DOHH2 (cell line): ENCODE measurements at regions not wholly inside any gene's neighbourhood (a gene's known extent, or its start where the extent isn't known, plus 50 kb on each side); places are given as distances from the start of the nearest gene placed in this dataset.

Source experiments
- H3F3A ChIP-seq: fragments of 200-600 bp; sonication (generic), shearing (Covaris generic); 2 replicates; pipeline ENCODE4 v1.6.0; 2016; ENCODE audit warnings: antibody characterized with exemption, mild to moderate bottlenecking; ENCODE audit not compliant: control insufficient read depth, insufficient read depth
- H3K27ac ChIP-seq: fragments of 200-600 bp; sonication (generic); 2 replicates; pipeline ENCODE4 v1.5.1; 2014; ENCODE audit warnings: low read depth, mild to moderate bottlenecking, low read length, moderate library complexity
- H3K27me3 ChIP-seq: fragments of 200-600 bp; sonication (generic); 2 replicates; pipeline ENCODE4 v1.6.1; 2014; ENCODE audit warnings: mild to moderate bottlenecking, low read length, mixed read lengths; ENCODE audit not compliant: control insufficient read depth
- H3K36me3 ChIP-seq: fragments of 200-600 bp; sonication (generic); 2 replicates; pipeline ENCODE4 v1.6.1; 2014; ENCODE audit warnings: mild to moderate bottlenecking, low read length, moderate library complexity, mixed read lengths; ENCODE audit not compliant: control insufficient read depth
- H3K4me1 ChIP-seq: fragments of 200-600 bp; sonication (generic); 2 replicates; pipeline ENCODE4 v1.6.1; 2014; ENCODE audit warnings: mild to moderate bottlenecking, low read length, mixed read lengths; ENCODE audit not compliant: control insufficient read depth
- H3K4me2 ChIP-seq: fragments of 200-600 bp; sonication (generic); 2 replicates; pipeline ENCODE4 v1.6.0; 2014; ENCODE audit warnings: mild to moderate bottlenecking, low read length, moderate library complexity
- H3K4me3 ChIP-seq: fragments of 200-600 bp; sonication (generic); 2 replicates; pipeline ENCODE4 v1.5.1; 2014; ENCODE audit warnings: mild to moderate bottlenecking, low read length, mixed read lengths
- H3K79me2 ChIP-seq: fragments of 200-600 bp; sonication (generic); 2 replicates; pipeline ENCODE4 v1.6.1; 2014; ENCODE audit warnings: mild to moderate bottlenecking, low read length, mixed read lengths; ENCODE audit not compliant: control insufficient read depth
- H3K9me2 ChIP-seq: fragments of 200-600 bp; sonication (generic); replicated peaks from 2 replicates; pipeline ENCODE4 v1.6.1; 2014; ENCODE audit warnings: mild to moderate bottlenecking, low read length, mixed read lengths; ENCODE audit not compliant: control insufficient read depth
- H3K9me3 ChIP-seq: fragments of 200-600 bp; sonication (generic); 2 replicates; pipeline ENCODE4 v1.6.1; 2014; ENCODE audit warnings: antibody characterized with exemption, low read length, mixed read lengths; ENCODE audit not compliant: control insufficient read depth, insufficient read depth
- H4K20me1 ChIP-seq: fragments of 200-600 bp; sonication (generic); 2 replicates; pipeline ENCODE4 v1.6.0; 2014; ENCODE audit warnings: low read depth, mild to moderate bottlenecking, antibody characterized with exemption, low read length, moderate library complexity; ENCODE audit not compliant: control insufficient read depth, insufficient read depth
- EZH2phosphoT487 ChIP-seq: fragments of 200-600 bp; sonication (generic); IDR thresholded peaks from 2 replicates; pipeline ENCODE4 v1.6.1; 2017; ENCODE audit warnings: borderline replicate concordance, mild to moderate bottlenecking, antibody characterized with exemption, low read length, moderate library complexity, mixed read lengths
- TF ChIP-seq, protein P1 (sequence below): fragments of 200-600 bp; sonication (generic); IDR thresholded peaks from one replicate; pipeline ENCODE4 v1.5.1; 2014; ENCODE audit warnings: antibody characterized with exemption, mild to moderate bottlenecking, low read depth, low read length; ENCODE audit not compliant: poor library complexity, severe bottlenecking

- no peak overlapping the region for H3K4me3 ChIP-seq
- no peaks in the 10 kb centered on the region for H4K20me1 ChIP-seq
- no peaks in the 10 kb centered on the region for H3K79me2 ChIP-seq
- H3K4me1 ChIP-seq, result no peaks in the 10 kb centered on the region
- H3K9me3 ChIP-seq, result no peaks in the 10 kb centered on the region
- no peaks in the 10 kb centered on the region for H3F3A ChIP-seq
- no peaks in the 10 kb centered on the region for H3K36me3 ChIP-seq
- TF ChIP-seq, protein P1, sequence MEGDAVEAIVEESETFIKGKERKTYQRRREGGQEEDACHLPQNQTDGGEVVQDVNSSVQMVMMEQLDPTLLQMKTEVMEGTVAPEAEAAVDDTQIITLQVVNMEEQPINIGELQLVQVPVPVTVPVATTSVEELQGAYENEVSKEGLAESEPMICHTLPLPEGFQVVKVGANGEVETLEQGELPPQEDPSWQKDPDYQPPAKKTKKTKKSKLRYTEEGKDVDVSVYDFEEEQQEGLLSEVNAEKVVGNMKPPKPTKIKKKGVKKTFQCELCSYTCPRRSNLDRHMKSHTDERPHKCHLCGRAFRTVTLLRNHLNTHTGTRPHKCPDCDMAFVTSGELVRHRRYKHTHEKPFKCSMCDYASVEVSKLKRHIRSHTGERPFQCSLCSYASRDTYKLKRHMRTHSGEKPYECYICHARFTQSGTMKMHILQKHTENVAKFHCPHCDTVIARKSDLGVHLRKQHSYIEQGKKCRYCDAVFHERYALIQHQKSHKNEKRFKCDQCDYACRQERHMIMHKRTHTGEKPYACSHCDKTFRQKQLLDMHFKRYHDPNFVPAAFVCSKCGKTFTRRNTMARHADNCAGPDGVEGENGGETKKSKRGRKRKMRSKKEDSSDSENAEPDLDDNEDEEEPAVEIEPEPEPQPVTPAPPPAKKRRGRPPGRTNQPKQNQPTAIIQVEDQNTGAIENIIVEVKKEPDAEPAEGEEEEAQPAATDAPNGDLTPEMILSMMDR, result no peak
- no peak for TF ChIP-seq EZH2phosphoT487
- no peaks in the 10 kb centered on the region for H3K27me3 ChIP-seq
- H3K27ac ChIP-seq, result no peak overlapping the region
- H3K9me2 ChIP-seq, result no peaks in the 10 kb centered on the region
- H3K4me2 ChIP-seq, result no peak overlapping the region
Observed at GRCh38 chr10:44209811-44210210, 175.1 kb downstream of the CXCL12 start.

- H3K9me3 ChIP-seq, result no peaks in the 10 kb centered on the region
- no peaks in the 10 kb centered on the region for H3K4me1 ChIP-seq
- no peaks in the 10 kb centered on the region for H3K36me3 ChIP-seq
- no peak overlapping the region for H3K4me2 ChIP-seq
- H3F3A ChIP-seq, result no peaks in the 10 kb centered on the region
- TF ChIP-seq EZH2phosphoT487, result no peak
- TF ChIP-seq, protein P1, result no peak
- H3K27me3 ChIP-seq, result no peaks in the 10 kb centered on the region
- H3K79me2 ChIP-seq, result no peaks in the 10 kb centered on the region
- H3K27ac ChIP-seq, result no peak overlapping the region
- no peaks in the 10 kb centered on the region for H3K9me2 ChIP-seq
- no peak overlapping the region for H3K4me3 ChIP-seq
- H4K20me1 ChIP-seq, result no peaks in the 10 kb centered on the region
Observed at GRCh38 chr10:44207160-44207559, 177.7 kb downstream of the CXCL12 start.

- H4K20me1 ChIP-seq, result no peaks in the 10 kb centered on the region
- H3K4me3 ChIP-seq, result no peak overlapping the region
- no peaks in the 10 kb centered on the region for H3K79me2 ChIP-seq
- no peaks in the 10 kb centered on the region for H3K4me1 ChIP-seq
- H3K36me3 ChIP-seq, result no peaks in the 10 kb centered on the region
- no peaks in the 10 kb centered on the region for H3K27me3 ChIP-seq
- H3K9me3 ChIP-seq, result no peaks in the 10 kb centered on the region
- no peak overlapping the region for H3K4me2 ChIP-seq
- no peaks in the 10 kb centered on the region for H3F3A ChIP-seq
- no peak for TF ChIP-seq EZH2phosphoT487
- TF ChIP-seq, protein P1, result no peak
- no peak overlapping the region for H3K27ac ChIP-seq
- no peaks in the 10 kb centered on the region for H3K9me2 ChIP-seq
Observed at GRCh38 chr10:44206127-44206818, 178.6 kb downstream of the CXCL12 start.
